HUES6 (cell line): ENCODE measurements at regions not wholly inside any gene's neighbourhood (a gene's known extent, or its start where the extent isn't known, plus 50 kb on each side); places are given as distances from the start of the nearest gene placed in this dataset.

ENCODE experiments used
- H3K27ac ChIP-seq: 2 replicates; pipeline ENCODE4 v1.7.0; 2013; ENCODE audit warnings: low read depth, mild to moderate bottlenecking, low read length, inconsistent platforms
- H3K27me3 ChIP-seq: 2 replicates; pipeline ENCODE4 v1.6.1; 2013; ENCODE audit warnings: low read length; ENCODE audit not compliant: control insufficient read depth, insufficient read depth
- H3K36me3 ChIP-seq: 2 replicates; pipeline ENCODE4 v1.6.1; 2013; ENCODE audit warnings: low read length; ENCODE audit not compliant: control insufficient read depth, insufficient read depth
- H3K4me1 ChIP-seq: 2 replicates; pipeline ENCODE4 v1.6.1; 2013; ENCODE audit warnings: low read length; ENCODE audit not compliant: control insufficient read depth, insufficient read depth
- H3K4me3 ChIP-seq: 2 replicates; pipeline ENCODE4 v1.5.1; 2013; ENCODE audit warnings: low read depth, low read length
- H3K9ac ChIP-seq: one replicate; pipeline ENCODE4 v1.6.1; 2013; ENCODE audit warnings: mild to moderate bottlenecking, low read length
- H3K9me3 ChIP-seq: 2 replicates; pipeline ENCODE4 v1.6.1; 2013; ENCODE audit warnings: low read depth, low read length; ENCODE audit not compliant: control insufficient read depth, insufficient read depth

DNA sequence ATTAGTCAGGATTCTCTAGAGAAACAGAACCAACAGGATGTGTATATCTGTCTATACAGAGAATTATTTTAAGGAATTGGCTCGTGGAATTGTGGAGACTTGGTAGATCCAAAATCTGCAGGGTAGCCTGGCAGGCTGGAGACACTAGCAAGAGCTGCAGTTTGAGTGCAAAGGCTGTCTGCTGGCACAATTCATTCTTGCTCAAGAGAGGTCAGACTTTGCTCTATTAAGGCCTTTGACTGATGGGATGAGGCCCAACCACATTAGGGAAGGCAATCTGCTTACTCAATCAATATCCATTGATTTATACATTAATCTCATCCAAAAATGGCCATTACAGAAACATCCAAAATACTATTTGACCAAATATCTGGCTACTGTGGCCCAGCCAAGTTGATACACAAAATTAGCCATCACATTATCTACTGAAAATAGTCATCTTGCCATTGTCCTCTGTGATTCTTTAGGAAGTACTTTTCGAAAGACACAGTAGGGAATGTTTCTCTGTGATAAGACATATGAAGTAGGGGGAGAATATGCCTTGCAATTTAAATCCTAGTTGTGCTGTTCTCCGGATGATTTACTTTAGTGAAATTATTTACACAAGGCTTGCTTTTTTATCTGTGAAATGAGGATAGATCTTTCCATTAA is 873.8 kb downstream of the ROBO2 start:
- H3K9me3 ChIP-seq = no peaks in the 10 kb centered on the region
- no peak overlapping the region for H3K4me3 ChIP-seq
- no peak overlapping the region for H3K9ac ChIP-seq
- H3K27ac ChIP-seq = no peak overlapping the region
- H3K36me3 ChIP-seq = no peaks in the 10 kb centered on the region
- H3K27me3 ChIP-seq = no peaks in the 10 kb centered on the region
- no peaks in the 10 kb centered on the region; the same call in 1 of the 2 replicates for H3K4me1 ChIP-seq

- Histone ChIP-seq H3K4me3 (no peak overlapping the region), H3K36me3 (no peaks in the 10 kb centered on the region), H3K9ac (no peak overlapping the region), H3K27ac (no peak overlapping the region), H3K9me3 (peaks cover 15% of the 10 kb centered on the region), H3K27me3 (no peaks in the 10 kb centered on the region), H3K4me1 (no peaks in the 10 kb centered on the region; the same call in 1 of the 2 replicates)
These were observed 875.4 kb downstream of the ROBO2 start for GRCh38 chr3:77915336-77915735.

GRCh38 chr3:77917225-77917624 is 877.3 kb downstream of the ROBO2 start:
- Histone ChIP-seq H3K4me3 (no peak overlapping the region), H3K27ac (0 out of 2 replicates have a peak overlapping the region, but pooled peaks have one; percentile 15), H3K27me3 (no peaks in the 10 kb centered on the region)

GRCh38 chr3:77919244-77919643 is 879.3 kb downstream of the ROBO2 start:
- Histone ChIP-seq H3K4me1 (no peaks in the 10 kb centered on the region; the same call in 1 of the 2 replicates), H3K27ac (no peak overlapping the region), H3K9ac (no peak overlapping the region), H3K36me3 (no peaks in the 10 kb centered on the region), H3K27me3 (no peaks in the 10 kb centered on the region), H3K4me3 (no peak overlapping the region), H3K9me3 (peaks cover 36% of the 10 kb centered on the region)

More at GRCh38 chr3:77917225-77917624, 877.3 kb downstream of the ROBO2 start:
- peaks cover 34% of the 10 kb centered on the region for H3K9me3 ChIP-seq
- no peaks in the 10 kb centered on the region for H3K36me3 ChIP-seq
- no peak overlapping the region for H3K9ac ChIP-seq
- no peaks in the 10 kb centered on the region; the same call in 1 of the 2 replicates for H3K4me1 ChIP-seq

GRCh38 chr3:77931255-77932009 is 891.5 kb downstream of the ROBO2 start:
- no peaks in the 10 kb centered on the region for H3K36me3 ChIP-seq
- H3K9me3 ChIP-seq = no peaks in the 10 kb centered on the region
- H3K27ac ChIP-seq = no peak overlapping the region
- no peaks in the 10 kb centered on the region for H3K4me1 ChIP-seq
- H3K9ac ChIP-seq = no peak overlapping the region
- H3K4me3 ChIP-seq = no peak overlapping the region
- H3K27me3 ChIP-seq = no peaks in the 10 kb centered on the region

DNA sequence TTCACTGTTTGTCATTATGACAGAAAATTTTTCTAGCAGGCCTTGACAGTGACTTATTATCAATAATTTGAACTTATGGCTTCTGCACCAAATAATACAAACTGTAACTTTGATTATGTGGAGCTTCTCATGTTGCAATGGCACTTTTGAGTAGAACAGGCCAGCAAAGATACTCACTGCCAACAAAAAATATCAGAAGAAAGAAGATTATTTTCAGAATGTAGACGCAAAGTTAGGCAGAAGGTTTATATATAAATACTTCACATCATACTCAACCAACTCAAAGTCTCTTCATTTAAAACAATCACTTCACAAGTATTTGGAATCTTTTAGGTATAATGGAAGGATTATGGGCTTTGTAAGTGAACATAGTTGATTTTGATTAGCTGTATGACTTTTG is 893.0 kb downstream of the ROBO2 start:
- H3K9me3 ChIP-seq = no peaks in the 10 kb centered on the region
- no peaks in the 10 kb centered on the region for H3K36me3 ChIP-seq
- H3K27ac ChIP-seq = no peak overlapping the region
- no peak overlapping the region for H3K4me3 ChIP-seq
- no peaks in the 10 kb centered on the region for H3K4me1 ChIP-seq
- no peaks in the 10 kb centered on the region for H3K27me3 ChIP-seq
- H3K9ac ChIP-seq = no peak overlapping the region

DNA sequence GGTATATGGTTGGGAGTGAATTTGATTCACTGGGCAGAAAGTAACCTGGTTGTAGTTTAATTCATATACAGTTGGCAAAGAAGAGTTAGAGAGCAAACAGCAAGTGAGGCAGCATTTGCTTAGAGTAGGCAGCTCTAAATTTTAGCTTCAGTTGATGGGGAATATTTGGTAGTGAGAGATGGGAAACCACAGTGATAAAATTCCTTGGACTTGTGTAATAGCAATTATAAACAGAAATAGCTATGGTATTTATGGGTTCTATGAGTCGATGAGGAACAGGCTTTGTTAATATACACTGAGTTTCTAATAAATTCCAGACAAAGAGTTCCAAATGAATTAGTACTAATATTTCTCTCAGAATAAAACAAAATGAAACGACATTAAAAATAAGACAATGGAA is 894.0 kb downstream of the ROBO2 start:
- no peaks in the 10 kb centered on the region for H3K4me1 ChIP-seq
- no peaks in the 10 kb centered on the region for H3K9me3 ChIP-seq
- H3K27ac ChIP-seq = no peak overlapping the region
- no peak overlapping the region for H3K9ac ChIP-seq
- H3K27me3 ChIP-seq = no peaks in the 10 kb centered on the region
- H3K4me3 ChIP-seq = no peak overlapping the region
- no peaks in the 10 kb centered on the region for H3K36me3 ChIP-seq

DNA sequence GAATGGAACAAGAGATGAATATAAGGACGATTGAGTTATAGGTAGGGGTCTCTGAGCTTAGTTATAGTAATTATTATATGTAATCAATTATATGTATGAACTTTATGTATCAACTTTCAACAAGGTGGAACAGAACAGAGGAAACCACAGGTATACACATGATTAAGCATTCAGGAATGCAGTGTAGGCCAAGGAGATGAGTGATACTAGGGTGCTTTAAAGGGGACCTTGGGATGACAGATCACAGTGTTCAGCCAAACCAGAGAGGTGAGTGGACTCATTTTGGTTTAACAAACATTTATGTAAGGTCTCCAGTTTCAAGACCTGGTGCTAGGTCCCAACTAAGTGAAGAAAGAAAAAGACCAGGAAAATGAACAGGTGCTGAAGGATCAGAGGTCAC is 895.5 kb downstream of the ROBO2 start:
- no peaks in the 10 kb centered on the region for H3K4me1 ChIP-seq
- H3K36me3 ChIP-seq = no peaks in the 10 kb centered on the region
- H3K9ac ChIP-seq = no peak overlapping the region
- H3K27me3 ChIP-seq = no peaks in the 10 kb centered on the region
- no peaks in the 10 kb centered on the region for H3K9me3 ChIP-seq
- H3K4me3 ChIP-seq = no peak overlapping the region
- H3K27ac ChIP-seq = no peak overlapping the region

DNA sequence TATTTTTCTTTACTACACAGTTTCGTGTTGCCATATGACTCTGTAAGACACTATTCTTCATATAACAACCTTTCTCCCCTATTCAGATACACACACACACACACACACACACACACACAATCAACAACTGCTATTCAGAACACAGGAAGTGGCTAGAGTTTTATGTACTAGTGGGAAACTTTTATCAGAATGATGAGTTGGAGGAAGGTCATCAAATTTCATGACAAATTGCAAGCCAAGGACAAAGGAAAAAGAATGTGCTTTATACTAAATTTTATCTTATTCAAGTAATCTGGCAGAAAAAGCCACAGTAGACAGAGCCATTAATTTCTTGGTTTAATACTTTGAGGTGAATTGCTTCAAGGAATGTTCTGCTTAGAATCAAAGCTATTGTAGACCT is 899.8 kb downstream of the ROBO2 start:
- no peaks in the 10 kb centered on the region for H3K4me1 ChIP-seq
- H3K4me3 ChIP-seq = no peak overlapping the region
- H3K9me3 ChIP-seq = no peaks in the 10 kb centered on the region
- no peak overlapping the region for H3K27ac ChIP-seq
- H3K27me3 ChIP-seq = no peaks in the 10 kb centered on the region
- no peaks in the 10 kb centered on the region for H3K36me3 ChIP-seq
- no peak overlapping the region for H3K9ac ChIP-seq

- H3K36me3 ChIP-seq = no peaks in the 10 kb centered on the region
- no peak overlapping the region for H3K4me3 ChIP-seq
- H3K27me3 ChIP-seq = no peaks in the 10 kb centered on the region
- no peaks in the 10 kb centered on the region for H3K9me3 ChIP-seq
- no peak overlapping the region for H3K27ac ChIP-seq
- no peak overlapping the region for H3K9ac ChIP-seq
- no peaks in the 10 kb centered on the region for H3K4me1 ChIP-seq
These were observed 903.7 kb downstream of the ROBO2 start for GRCh38 chr3:77943598-77943997.

- Histone ChIP-seq H3K36me3 (no peaks in the 10 kb centered on the region), H3K27ac (no peak overlapping the region), H3K9ac (no peak overlapping the region), H3K9me3 (no peaks in the 10 kb centered on the region), H3K4me1 (no peaks in the 10 kb centered on the region), H3K4me3 (no peak overlapping the region), H3K27me3 (no peaks in the 10 kb centered on the region)
These were observed 905.4 kb downstream of the ROBO2 start for GRCh38 chr3:77945320-77945719.
